IPS-15b (cell line): ENCODE measurements at regions not wholly inside any gene's neighbourhood (a gene's known extent, or its start where the extent isn't known, plus 50 kb on each side); places are given as distances from the start of the nearest gene placed in this dataset.
"Not testable (repeated sequence)": the region's sequence is repeated elsewhere in the genome, so short reads cannot be mapped to it uniquely, and the experiment has no call there.

Experiments
- H3K27me3 ChIP-seq: one replicate; pipeline ENCODE4 v1.6.1; 2013; ENCODE audit warnings: low read length; ENCODE audit not compliant: control insufficient read depth, insufficient read depth
- H3K36me3 ChIP-seq: one replicate; pipeline ENCODE4 v1.6.1; 2013; ENCODE audit warnings: low read length; ENCODE audit not compliant: control insufficient read depth, insufficient read depth
- H3K4me1 ChIP-seq: one replicate; pipeline ENCODE4 v1.6.1; 2013; ENCODE audit warnings: mild to moderate bottlenecking, low read length; ENCODE audit not compliant: control insufficient read depth, insufficient read depth
- H3K4me3 ChIP-seq: one replicate; pipeline ENCODE4 v1.5.1; 2013; ENCODE audit warnings: low read depth, low read length
- H3K9ac ChIP-seq: one replicate; pipeline ENCODE4 v1.6.1; 2013; ENCODE audit warnings: low read depth, mild to moderate bottlenecking, low read length
- H3K9me3 ChIP-seq: one replicate; pipeline ENCODE4 v1.6.1; 2013; ENCODE audit warnings: mild to moderate bottlenecking, low read length; ENCODE audit not compliant: control insufficient read depth, insufficient read depth

GRCh38 chr10:114708084-114708483 is 50.0 kb upstream of the ABLIM1 start:
- Histone ChIP-seq H3K36me3 (no peaks in the 10 kb centered on the region), H3K4me3 (no peak overlapping the region), H3K4me1 (peaks cover 5% of the 10 kb centered on the region), H3K27me3 (no peaks in the 10 kb centered on the region), H3K9me3 (no peaks in the 10 kb centered on the region), H3K9ac (no peak overlapping the region)

GRCh38 chr10:114708717-114709335 is 50.8 kb upstream of the ABLIM1 start:
- Histone ChIP-seq H3K9ac (no peak overlapping the region), H3K27me3 (no peaks in the 10 kb centered on the region), H3K4me3 (no peak overlapping the region), H3K9me3 (no peaks in the 10 kb centered on the region), H3K4me1 (peaks cover 7% of the 10 kb centered on the region), H3K36me3 (no peaks in the 10 kb centered on the region)

GRCh38 chr10:114709984-114710383 is 51.9 kb upstream of the ABLIM1 start:
- H3K36me3 ChIP-seq, result no peaks in the 10 kb centered on the region
- no peaks in the 10 kb centered on the region for H3K9me3 ChIP-seq
- H3K4me1 ChIP-seq, result peaks cover 13% of the 10 kb centered on the region
- H3K27me3 ChIP-seq, result no peaks in the 10 kb centered on the region
- H3K4me3 ChIP-seq, result no peak overlapping the region
- H3K9ac ChIP-seq, result no peak overlapping the region

- Histone ChIP-seq H3K9me3 (no peaks in the 10 kb centered on the region), H3K27me3 (no peaks in the 10 kb centered on the region), H3K4me1 (peaks cover 13% of the 10 kb centered on the region), H3K4me3 (no peak overlapping the region), H3K36me3 (no peaks in the 10 kb centered on the region), H3K9ac (no peak overlapping the region)
These were observed 53.2 kb upstream of the ABLIM1 start for GRCh38 chr10:114711176-114711868.

GRCh38 chr10:114711869-114712250 is 53.8 kb upstream of the ABLIM1 start:
- Histone ChIP-seq H3K9ac (no peak overlapping the region), H3K27me3 (no peaks in the 10 kb centered on the region), H3K4me1 (peaks cover 13% of the 10 kb centered on the region), H3K4me3 (no peak overlapping the region), H3K36me3 (no peaks in the 10 kb centered on the region), H3K9me3 (no peaks in the 10 kb centered on the region)

GRCh38 chr10:114713525-114714090 is 55.5 kb upstream of the ABLIM1 start:
- Histone ChIP-seq H3K4me3 (no peak overlapping the region), H3K4me1 (peaks cover 13% of the 10 kb centered on the region), H3K9me3 (no peaks in the 10 kb centered on the region), H3K27me3 (no peaks in the 10 kb centered on the region), H3K36me3 (no peaks in the 10 kb centered on the region), H3K9ac (no peak overlapping the region)

GRCh38 chr10:114714281-114714741 is 56.2 kb upstream of the ABLIM1 start:
- Histone ChIP-seq H3K36me3 (no peaks in the 10 kb centered on the region), H3K9ac (no peak overlapping the region), H3K4me3 (no peak overlapping the region), H3K27me3 (no peaks in the 10 kb centered on the region), H3K9me3 (no peaks in the 10 kb centered on the region), H3K4me1 (peaks cover 8% of the 10 kb centered on the region)

GRCh38 chr10:114715171-114715670 is 57.1 kb upstream of the ABLIM1 start:
- Histone ChIP-seq H3K36me3 (no peaks in the 10 kb centered on the region), H3K9me3 (no peaks in the 10 kb centered on the region), H3K4me3 (no peak overlapping the region), H3K9ac (no peak overlapping the region), H3K27me3 (no peaks in the 10 kb centered on the region), H3K4me1 (peaks cover 8% of the 10 kb centered on the region)

GRCh38 chr10:114716811-114717404 is 58.8 kb upstream of the ABLIM1 start:
- no peak overlapping the region for H3K9ac ChIP-seq
- H3K4me1 ChIP-seq, result peaks cover 8% of the 10 kb centered on the region
- H3K4me3 ChIP-seq, result no peak overlapping the region
- H3K36me3 ChIP-seq, result no peaks in the 10 kb centered on the region
- H3K9me3 ChIP-seq, result no peaks in the 10 kb centered on the region
- H3K27me3 ChIP-seq, result no peaks in the 10 kb centered on the region

GRCh38 chr10:114717881-114718280 is 59.8 kb upstream of the ABLIM1 start:
- not testable (repeated sequence) for H3K4me3 ChIP-seq, H3K9me3 ChIP-seq, H3K27me3 ChIP-seq, H3K36me3 ChIP-seq, H3K9ac ChIP-seq, H3K4me1 ChIP-seq

GRCh38 chr10:114718374-114718773 is 60.3 kb upstream of the ABLIM1 start:
- H3K4me3 ChIP-seq, result no peak overlapping the region
- H3K27me3 ChIP-seq, result no peaks in the 10 kb centered on the region

More at GRCh38 chr10:114718374-114718773, 60.3 kb upstream of the ABLIM1 start:
- H3K4me1 ChIP-seq, result peaks cover 8% of the 10 kb centered on the region
- H3K9me3 ChIP-seq, result no peaks in the 10 kb centered on the region
- no peaks in the 10 kb centered on the region for H3K36me3 ChIP-seq
- H3K9ac ChIP-seq, result no peak overlapping the region
